GM03348 (cell line): ENCODE measurements at regions not wholly inside any gene's neighbourhood (a gene's known extent, or its start where the extent isn't known, plus 50 kb on each side); places are given as distances from the start of the nearest gene placed in this dataset.

Experiments used
- DNase-seq: peaks from one replicate; pipeline ENCODE4 v3.0.0; 2012; ENCODE audit warnings: low spot score

GRCh38 chr11:25890626-25891260 lies 441.2 kb upstream of the ANO3 start:
- no peak for DNase-seq

- DNase-seq: no peak
These were observed 440.0 kb upstream of the ANO3 start for GRCh38 chr11:25891960-25892359.

- no peak for DNase-seq
These were observed 432.2 kb upstream of the ANO3 start for GRCh38 chr11:25899617-25900160.

- no peak for DNase-seq
These were observed 431.1 kb upstream of the ANO3 start for GRCh38 chr11:25900814-25901213.

GRCh38 chr11:25901415-25901814 lies 430.5 kb upstream of the ANO3 start:
- no peak for DNase-seq

GRCh38 chr11:25902476-25902875 lies 429.5 kb upstream of the ANO3 start:
- no peak for DNase-seq

- no peak for DNase-seq
These were observed 423.2 kb upstream of the ANO3 start for GRCh38 chr11:25908726-25909125.

- no peak for DNase-seq
These were observed 421.8 kb upstream of the ANO3 start for GRCh38 chr11:25910086-25910485.

- DNase-seq: no peak
These were observed 411.6 kb upstream of the ANO3 start for GRCh38 chr11:25920356-25920755.

- DNase-seq: no peak
These were observed 407.3 kb upstream of the ANO3 start for GRCh38 chr11:25924586-25924985.

GRCh38 chr11:25925359-25925758 lies 406.6 kb upstream of the ANO3 start:
- no peak for DNase-seq

GRCh38 chr11:25927411-25927953 lies 404.4 kb upstream of the ANO3 start:
- no peak for DNase-seq

GRCh38 chr11:25928076-25928475 lies 403.9 kb upstream of the ANO3 start:
- no peak for DNase-seq

- no peak for DNase-seq
These were observed 393.0 kb upstream of the ANO3 start for GRCh38 chr11:25938952-25939351.

GRCh38 chr11:25939691-25940090 lies 392.2 kb upstream of the ANO3 start:
- DNase-seq: no peak

GRCh38 chr11:25941353-25941752 lies 390.6 kb upstream of the ANO3 start:
- DNase-seq: no peak

GRCh38 chr11:25943031-25943430 lies 388.9 kb upstream of the ANO3 start:
- no peak for DNase-seq

- DNase-seq: no peak
These were observed 387.9 kb upstream of the ANO3 start for GRCh38 chr11:25943777-25944661.

- no peak for DNase-seq
These were observed 382.0 kb upstream of the ANO3 start for GRCh38 chr11:25949918-25950317.

- DNase-seq: no peak
These were observed 378.9 kb upstream of the ANO3 start for GRCh38 chr11:25953006-25953405.

GRCh38 chr11:25958045-25958444 lies 373.9 kb upstream of the ANO3 start:
- DNase-seq: no peak

GRCh38 chr11:25961539-25961938 lies 370.4 kb upstream of the ANO3 start:
- DNase-seq: no peak
